ENCODE measurements at regions not wholly inside any gene's neighbourhood (a gene's known extent, or its start where the extent isn't known, plus 50 kb on each side); places are given as distances from the start of the nearest gene placed in this dataset.
A peak's percentile ranks its signal among the peaks of the same experiment; 100 is the strongest.
"Not testable (repeated sequence)": the region's sequence is repeated elsewhere in the genome, so short reads cannot be mapped to it uniquely, and the experiment has no call there.

DNA sequence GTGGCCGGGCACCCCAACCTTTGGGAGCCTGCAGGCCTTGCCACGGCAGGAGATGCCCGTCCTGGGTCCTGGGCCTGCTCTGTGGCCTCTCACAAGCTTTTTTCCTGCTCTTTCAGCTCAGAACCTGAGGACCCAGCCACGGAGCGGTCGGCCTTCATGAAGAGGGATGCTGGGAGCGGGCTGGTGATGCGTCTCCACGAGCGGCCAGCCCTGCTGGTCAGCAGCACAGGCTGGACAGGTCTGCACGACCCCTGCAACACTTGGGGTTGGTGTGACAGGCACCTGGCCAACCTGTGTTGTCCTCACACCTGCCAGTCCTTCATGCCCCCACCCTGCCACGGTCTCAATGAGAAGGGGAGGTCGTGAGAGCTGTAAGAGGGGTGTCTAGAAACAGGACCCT, 170.0 kb downstream of the ADRA2C start:
- Histone ChIP-seq H3K9me3 (replicated peaks in 1 of 2; ENCODE audit: control insufficient read depth in 1 of 2, insufficient read depth in 1 of 2, low read length in 2 of 2) (no peaks in the 10 kb centered on the region), H3K27ac (ENCODE audit: low read depth in 1 of 2, low read length in 2 of 2) (no peak overlapping the region), H3K9ac (ENCODE audit: insufficient read depth, low read length, poor library complexity, severe bottlenecking) (no peak overlapping the region), H3K36me3 (replicated peaks in 1 of 2; ENCODE audit: control insufficient read depth in 1 of 2, insufficient read depth in 2 of 2, low read length in 2 of 2) (no peaks in the 10 kb centered on the region), H3K4me3 (replicated peaks in 1 of 3; ENCODE audit: low read depth in 2 of 3, low read length in 3 of 3) (no peak overlapping the region), H3K4me2 (replicated peaks; ENCODE audit: extremely low read depth, low read length, poor library complexity, severe bottlenecking) (no peak overlapping the region), H2AFZ (ENCODE audit: insufficient read depth, low read depth, low read length, poor library complexity, severe bottlenecking) (no peak overlapping the region), H3K79me2 (ENCODE audit: insufficient read depth, low read length) (no peaks in the 10 kb centered on the region), H4K20me1 (ENCODE audit: insufficient read depth, low read length) (no peaks in the 10 kb centered on the region), H3K4me1 (ENCODE audit: control insufficient read depth in 1 of 2, insufficient read depth in 2 of 2, low read length in 2 of 2) (no peaks in the 10 kb centered on the region), H3K27me3 (ENCODE audit: control insufficient read depth in 2 of 2, insufficient read depth in 2 of 2, low read length in 2 of 2) (no peaks in the 10 kb centered on the region)
- H3K9me3 Mint-ChIP-seq = no peaks in the 10 kb centered on the region
- no peak for DNase-seq
- WGBS (ENCODE audit: insufficient coverage) = 98% methylated on average over 8 of the region's 13 CpGs
- peaks cover under 1 to 14% (median 1%) of the 10 kb centered on the region in 3 donors for H3K27me3 Mint-ChIP-seq (ENCODE audit: low read depth in 3 of 3)
- intact Hi-C loops (cut with micrococcal nuclease) = no loop called here
- no peaks in the 10 kb centered on the region for H3K36me3 Mint-ChIP-seq
- H3K4me3 Mint-ChIP-seq = no peak overlapping the region
- H3K4me1 Mint-ChIP-seq = no peaks in the 10 kb centered on the region
- TF ChIP-seq, protein P1, sequence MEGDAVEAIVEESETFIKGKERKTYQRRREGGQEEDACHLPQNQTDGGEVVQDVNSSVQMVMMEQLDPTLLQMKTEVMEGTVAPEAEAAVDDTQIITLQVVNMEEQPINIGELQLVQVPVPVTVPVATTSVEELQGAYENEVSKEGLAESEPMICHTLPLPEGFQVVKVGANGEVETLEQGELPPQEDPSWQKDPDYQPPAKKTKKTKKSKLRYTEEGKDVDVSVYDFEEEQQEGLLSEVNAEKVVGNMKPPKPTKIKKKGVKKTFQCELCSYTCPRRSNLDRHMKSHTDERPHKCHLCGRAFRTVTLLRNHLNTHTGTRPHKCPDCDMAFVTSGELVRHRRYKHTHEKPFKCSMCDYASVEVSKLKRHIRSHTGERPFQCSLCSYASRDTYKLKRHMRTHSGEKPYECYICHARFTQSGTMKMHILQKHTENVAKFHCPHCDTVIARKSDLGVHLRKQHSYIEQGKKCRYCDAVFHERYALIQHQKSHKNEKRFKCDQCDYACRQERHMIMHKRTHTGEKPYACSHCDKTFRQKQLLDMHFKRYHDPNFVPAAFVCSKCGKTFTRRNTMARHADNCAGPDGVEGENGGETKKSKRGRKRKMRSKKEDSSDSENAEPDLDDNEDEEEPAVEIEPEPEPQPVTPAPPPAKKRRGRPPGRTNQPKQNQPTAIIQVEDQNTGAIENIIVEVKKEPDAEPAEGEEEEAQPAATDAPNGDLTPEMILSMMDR (IDR thresholded peaks at IDR 0.05) = no peak
- no peak overlapping the region for H3K27ac Mint-ChIP-seq

DNA sequence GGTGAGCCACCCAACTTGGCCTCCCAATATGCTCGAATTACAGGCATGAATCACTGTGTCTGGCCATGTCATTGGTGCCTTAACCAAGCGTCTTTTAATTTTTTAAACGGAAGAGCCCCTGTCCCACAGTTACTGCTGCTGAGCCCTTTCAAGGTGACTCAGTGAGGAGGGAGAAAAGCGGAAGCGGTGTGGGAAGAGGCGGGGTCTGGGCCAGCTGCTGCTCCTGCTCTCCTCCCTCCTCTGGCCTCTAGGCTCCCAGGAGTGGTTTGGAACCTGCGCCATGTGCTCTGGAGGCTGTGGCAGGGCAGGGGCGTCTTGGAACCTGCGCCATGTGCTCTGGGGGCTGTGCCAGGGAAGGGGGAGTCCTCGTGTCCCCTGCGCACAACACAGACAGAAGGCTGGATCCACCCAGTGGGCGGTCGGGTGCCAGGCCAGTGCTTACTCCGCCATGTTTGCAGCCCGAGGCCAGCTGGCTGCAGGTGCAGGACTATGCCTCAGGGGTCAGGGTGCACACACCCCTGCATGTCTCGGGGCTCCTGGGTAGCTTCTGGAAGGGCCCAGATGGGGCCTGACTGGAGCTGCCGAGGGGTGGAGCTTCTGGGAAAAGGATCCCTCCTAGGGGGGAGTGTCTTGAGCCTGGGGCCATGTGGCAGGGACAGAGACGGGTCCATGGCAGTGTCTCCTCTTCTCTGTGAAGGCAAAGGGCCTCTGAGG, 171.8 kb downstream of the ADRA2C start:
- H3K27me3 Mint-ChIP-seq (ENCODE audit: low read depth in 3 of 3) = peaks cover 9 to 15% (median 13%) of the 10 kb centered on the region in 3 donors
- peak in 2 of 3 donors; percentile 24 to 41 for DNase-seq
- H3K79me2 ChIP-seq (ENCODE audit: insufficient read depth, low read length); H3K36me3 Mint-ChIP-seq; H3K9me3 ChIP-seq (replicated peaks in 1 of 2; ENCODE audit: control insufficient read depth in 1 of 2, insufficient read depth in 1 of 2, low read length in 2 of 2); H3K4me3 ChIP-seq (replicated peaks in 1 of 3; ENCODE audit: low read depth in 2 of 3, low read length in 3 of 3); H3K27me3 ChIP-seq (ENCODE audit: control insufficient read depth in 2 of 2, insufficient read depth in 2 of 2, low read length in 2 of 2); H3K36me3 ChIP-seq (replicated peaks in 1 of 2; ENCODE audit: control insufficient read depth in 1 of 2, insufficient read depth in 2 of 2, low read length in 2 of 2); intact Hi-C loops (cut with micrococcal nuclease); H3K4me1 Mint-ChIP-seq; H3K9ac ChIP-seq (ENCODE audit: insufficient read depth, low read length, poor library complexity, severe bottlenecking); H3K27ac ChIP-seq (ENCODE audit: low read depth in 1 of 2, low read length in 2 of 2); H2AFZ ChIP-seq (ENCODE audit: insufficient read depth, low read depth, low read length, poor library complexity, severe bottlenecking); H4K20me1 ChIP-seq (ENCODE audit: insufficient read depth, low read length); H3K4me1 ChIP-seq (ENCODE audit: control insufficient read depth in 1 of 2, insufficient read depth in 2 of 2, low read length in 2 of 2); H3K9me3 Mint-ChIP-seq; H3K4me2 ChIP-seq (replicated peaks; ENCODE audit: extremely low read depth, low read length, poor library complexity, severe bottlenecking); H3K4me3 Mint-ChIP-seq: not testable (repeated sequence)
- H3K27ac Mint-ChIP-seq = peak overlapping the region in 1 of 7 donors; percentile 74
- 90% methylated on average over 4 of the region's 18 CpGs for WGBS (ENCODE audit: insufficient coverage)

DNA sequence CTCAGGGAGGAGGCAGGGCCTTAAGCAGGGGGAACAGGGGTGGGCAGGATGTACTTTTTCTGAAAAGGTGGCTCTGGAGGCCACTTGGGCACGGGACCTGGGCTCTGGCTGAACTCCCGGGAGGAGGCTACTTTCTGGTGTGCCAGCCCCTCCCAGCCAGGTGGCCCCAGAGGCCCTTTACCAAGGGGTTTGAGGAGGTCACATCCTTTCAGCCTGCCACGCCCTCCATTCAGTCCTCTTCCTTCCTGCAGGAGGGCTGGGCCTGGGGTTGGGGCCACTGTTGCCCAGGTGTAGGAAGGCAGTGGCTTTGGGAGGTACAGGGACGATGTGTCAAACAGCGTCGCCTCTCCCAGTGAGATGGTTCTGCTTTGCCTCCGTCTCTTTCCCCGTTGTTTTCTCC, 172.5 kb downstream of the ADRA2C start:
- H3K4me1 Mint-ChIP-seq; H3K27me3 ChIP-seq (ENCODE audit: control insufficient read depth in 2 of 2, insufficient read depth in 2 of 2, low read length in 2 of 2); H3K27ac ChIP-seq (ENCODE audit: low read depth in 1 of 2, low read length in 2 of 2); H3K9ac ChIP-seq (ENCODE audit: insufficient read depth, low read length, poor library complexity, severe bottlenecking); intact Hi-C loops (cut with micrococcal nuclease); H3K79me2 ChIP-seq (ENCODE audit: insufficient read depth, low read length); H3K9me3 Mint-ChIP-seq; H3K4me1 ChIP-seq (ENCODE audit: control insufficient read depth in 1 of 2, insufficient read depth in 2 of 2, low read length in 2 of 2); H3K4me3 ChIP-seq (replicated peaks in 1 of 3; ENCODE audit: low read depth in 2 of 3, low read length in 3 of 3); H3K9me3 ChIP-seq (replicated peaks in 1 of 2; ENCODE audit: control insufficient read depth in 1 of 2, insufficient read depth in 1 of 2, low read length in 2 of 2); H3K27ac Mint-ChIP-seq; H3K4me2 ChIP-seq (replicated peaks; ENCODE audit: extremely low read depth, low read length, poor library complexity, severe bottlenecking); H2AFZ ChIP-seq (ENCODE audit: insufficient read depth, low read depth, low read length, poor library complexity, severe bottlenecking); DNase-seq; H3K36me3 ChIP-seq (replicated peaks in 1 of 2; ENCODE audit: control insufficient read depth in 1 of 2, insufficient read depth in 2 of 2, low read length in 2 of 2); H3K4me3 Mint-ChIP-seq; H3K36me3 Mint-ChIP-seq; H4K20me1 ChIP-seq (ENCODE audit: insufficient read depth, low read length): not testable (repeated sequence)
- 91% methylated on average over 6 of the region's 8 CpGs for whole genome bisulfite sequencing (ENCODE audit: insufficient coverage)
- peaks cover 9 to 17% (median 15%) of the 10 kb centered on the region in 3 donors for H3K27me3 Mint-ChIP-seq (ENCODE audit: low read depth in 3 of 3)

DNA sequence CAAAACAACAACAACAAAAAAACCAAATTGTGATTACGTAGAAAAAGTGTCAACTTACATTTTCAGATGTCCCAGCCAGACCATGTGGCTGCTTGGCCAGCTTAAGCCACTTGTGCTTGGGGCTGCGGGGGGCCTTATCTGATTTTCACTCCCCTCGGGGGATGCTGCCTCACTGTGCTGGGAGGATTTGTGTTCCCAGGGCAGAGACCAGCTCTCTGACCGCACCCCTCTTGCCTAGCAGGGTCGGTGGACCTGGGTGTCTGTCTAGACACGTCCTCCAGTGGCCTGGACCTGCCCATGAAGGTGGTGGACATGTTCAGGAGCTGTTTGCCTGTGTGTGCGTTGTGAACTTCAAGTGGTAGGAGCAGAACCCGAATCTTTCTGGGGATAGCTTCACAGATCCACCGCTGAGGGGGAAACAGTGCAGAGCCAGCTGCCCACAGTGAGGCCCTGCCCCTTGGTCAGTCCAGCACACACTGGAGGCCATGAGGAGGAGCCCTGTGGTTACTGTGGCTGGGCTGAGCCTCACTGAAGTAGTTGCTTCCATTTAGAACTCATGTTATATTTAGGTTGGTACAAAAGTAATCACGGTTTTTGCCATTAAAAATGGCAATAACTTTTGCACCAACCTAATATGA, 173.9 kb downstream of the ADRA2C start:
- H2AFZ ChIP-seq (ENCODE audit: insufficient read depth, low read depth, low read length, poor library complexity, severe bottlenecking); H3K4me1 Mint-ChIP-seq; H3K79me2 ChIP-seq (ENCODE audit: insufficient read depth, low read length); H4K20me1 ChIP-seq (ENCODE audit: insufficient read depth, low read length); H3K36me3 ChIP-seq (replicated peaks in 1 of 2; ENCODE audit: control insufficient read depth in 1 of 2, insufficient read depth in 2 of 2, low read length in 2 of 2); H3K9me3 Mint-ChIP-seq; DNase-seq; H3K27me3 ChIP-seq (ENCODE audit: control insufficient read depth in 2 of 2, insufficient read depth in 2 of 2, low read length in 2 of 2); H3K9me3 ChIP-seq (replicated peaks in 1 of 2; ENCODE audit: control insufficient read depth in 1 of 2, insufficient read depth in 1 of 2, low read length in 2 of 2); H3K27ac Mint-ChIP-seq; intact Hi-C loops (cut with micrococcal nuclease); H3K36me3 Mint-ChIP-seq; H3K4me1 ChIP-seq (ENCODE audit: control insufficient read depth in 1 of 2, insufficient read depth in 2 of 2, low read length in 2 of 2); H3K4me3 Mint-ChIP-seq; H3K4me2 ChIP-seq (replicated peaks; ENCODE audit: extremely low read depth, low read length, poor library complexity, severe bottlenecking); H3K27ac ChIP-seq (ENCODE audit: low read depth in 1 of 2, low read length in 2 of 2); H3K4me3 ChIP-seq (replicated peaks in 1 of 3; ENCODE audit: low read depth in 2 of 3, low read length in 3 of 3); H3K9ac ChIP-seq (ENCODE audit: insufficient read depth, low read length, poor library complexity, severe bottlenecking): not testable (repeated sequence)
- 95% methylated on average over 9 of the region's 10 CpGs for WGBS (ENCODE audit: insufficient coverage)
- peaks cover 9 to 17% (median 13%) of the 10 kb centered on the region in 3 donors for H3K27me3 Mint-ChIP-seq (ENCODE audit: low read depth in 3 of 3)
